ENCODE measurements at regions not wholly inside any gene's neighbourhood (a gene's known extent, or its start where the extent isn't known, plus 50 kb on each side); places are given as distances from the start of the nearest gene placed in this dataset.
"Not testable (repeated sequence)": the region's sequence is repeated elsewhere in the genome, so short reads cannot be mapped to it uniquely, and the experiment has no call there.

DNA sequence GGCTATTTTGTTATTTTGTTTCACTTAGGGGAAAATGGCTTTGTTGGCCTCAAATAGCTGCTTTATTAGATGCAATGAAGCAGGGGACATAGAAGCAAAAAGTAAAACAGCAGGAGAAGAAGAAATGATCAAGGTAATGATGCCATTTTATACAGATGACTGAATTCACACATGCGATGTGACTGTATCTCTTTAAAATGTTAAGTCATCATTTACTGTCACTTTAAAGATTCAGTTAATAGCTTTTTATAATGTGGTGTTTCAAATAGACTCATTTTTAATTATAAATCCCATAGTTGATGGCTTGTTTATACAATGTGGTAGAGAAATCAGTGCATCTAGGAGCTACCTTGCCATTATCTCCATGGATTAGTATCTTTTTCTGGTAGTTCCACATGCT, 863.9 kb upstream of the DEFB115 start:
- not testable (repeated sequence) for DNase-seq (ENCODE audit: low read depth)

- not testable (repeated sequence) for DNase-seq (ENCODE audit: low read depth)
Measured at GRCh38 chr20:30397111-30397510, 860.4 kb upstream of the DEFB115 start.

DNA sequence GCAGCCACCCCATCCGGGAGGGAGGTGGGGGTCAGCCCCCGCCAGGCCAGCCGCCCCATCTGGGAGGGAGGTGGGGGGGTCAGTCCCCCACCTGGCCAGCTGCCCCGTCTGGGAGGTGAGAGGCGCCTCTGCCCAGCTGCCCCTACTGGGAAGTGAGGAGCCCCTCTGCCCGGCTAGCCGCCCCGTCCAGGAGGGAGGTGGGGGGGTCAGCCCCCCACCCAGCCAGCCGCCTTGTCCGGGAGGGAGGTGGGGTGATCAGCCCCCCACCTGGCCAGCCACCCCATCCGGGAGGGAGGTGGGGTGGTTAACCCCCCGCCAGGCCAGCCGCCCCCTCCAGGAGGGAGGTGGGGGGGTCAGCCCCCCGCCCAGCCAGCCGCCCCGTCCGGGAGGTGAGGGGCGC, 852.4 kb upstream of the DEFB115 start:
- not testable (repeated sequence) for DNase-seq (ENCODE audit: low read depth)

- DNase-seq (ENCODE audit: low read depth), result not testable (repeated sequence)
Measured at GRCh38 chr20:30405585-30405984, 851.9 kb upstream of the DEFB115 start.

DNA sequence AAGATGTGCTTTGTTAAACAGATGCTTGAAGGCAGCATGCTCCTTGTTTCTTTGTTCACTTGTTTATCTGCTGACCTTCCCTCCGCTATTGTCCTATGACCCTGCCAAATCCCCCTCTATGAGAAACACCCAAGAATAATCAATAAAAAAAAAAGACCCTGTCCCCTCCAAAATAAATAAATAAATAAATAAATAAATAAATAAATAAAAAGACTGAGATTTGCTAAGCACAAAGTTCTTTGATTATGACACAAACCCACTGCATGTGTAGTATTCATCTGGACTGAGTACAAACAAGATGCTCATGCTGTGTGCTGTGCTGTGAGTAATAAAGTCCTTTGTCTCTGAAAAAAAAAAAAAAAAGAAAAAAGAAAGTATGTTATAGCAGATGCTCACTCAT, 851.1 kb upstream of the DEFB115 start:
- not testable (repeated sequence) for DNase-seq (ENCODE audit: low read depth)

- no peak for DNase-seq (ENCODE audit: low read depth)
Measured at GRCh38 chr20:30412972-30413371, 844.5 kb upstream of the DEFB115 start.

GRCh38 chr20:30417387-30417786, 840.1 kb upstream of the DEFB115 start:
- DNase-seq (ENCODE audit: low read depth), result not testable (repeated sequence)

GRCh38 chr20:30418378-30418777, 839.1 kb upstream of the DEFB115 start:
- DNase-seq (ENCODE audit: low read depth), result not testable (repeated sequence)

- no peak for DNase-seq (ENCODE audit: low read depth)
Measured at GRCh38 chr20:30419466-30419865, 838.0 kb upstream of the DEFB115 start.

- not testable (repeated sequence) for DNase-seq (ENCODE audit: low read depth)
Measured at GRCh38 chr20:30419871-30420420, 837.5 kb upstream of the DEFB115 start.
